BLaER1 (cell line): ENCODE measurements at regions not wholly inside any gene's neighbourhood (a gene's known extent, or its start where the extent isn't known, plus 50 kb on each side); places are given as distances from the start of the nearest gene placed in this dataset.

ENCODE experiments used
- H3K27ac ChIP-seq: shearing (Covaris generic); formaldehyde crosslinking; 2 replicates; pipeline ENCODE4 v1.8.1; 2022
- H3K27me3 ChIP-seq: shearing (Covaris generic); formaldehyde crosslinking; 2 replicates; pipeline ENCODE4 v1.8.1; 2022
- H3K36me3 ChIP-seq: shearing (Covaris generic); formaldehyde crosslinking; 2 replicates; pipeline ENCODE4 v1.8.1; 2022
- H3K4me1 ChIP-seq: shearing (Covaris generic); formaldehyde crosslinking; 2 replicates; pipeline ENCODE4 v1.8.1; 2022
- H3K4me2 ChIP-seq: shearing (Covaris generic); formaldehyde crosslinking; 2 replicates; pipeline ENCODE4 v1.8.1; 2022
- H3K4me3 ChIP-seq: shearing (Covaris generic); formaldehyde crosslinking; 2 replicates; pipeline ENCODE4 v1.8.1; 2022
- H3K9ac ChIP-seq: shearing (Covaris generic); formaldehyde crosslinking; 2 replicates; pipeline ENCODE4 v1.8.1; 2022
- H3K9me3 ChIP-seq: shearing (Covaris generic); formaldehyde crosslinking; 2 replicates; pipeline ENCODE4 v1.8.1; 2022
- H4K20me1 ChIP-seq: shearing (Covaris generic); formaldehyde crosslinking; 2 replicates; pipeline ENCODE4 v1.8.1; 2022
- Cebpa-rat ChIP-seq: shearing (Covaris generic); IDR thresholded peaks from 2 replicates; pipeline ENCODE4 v1.8.1; 2022

DNA sequence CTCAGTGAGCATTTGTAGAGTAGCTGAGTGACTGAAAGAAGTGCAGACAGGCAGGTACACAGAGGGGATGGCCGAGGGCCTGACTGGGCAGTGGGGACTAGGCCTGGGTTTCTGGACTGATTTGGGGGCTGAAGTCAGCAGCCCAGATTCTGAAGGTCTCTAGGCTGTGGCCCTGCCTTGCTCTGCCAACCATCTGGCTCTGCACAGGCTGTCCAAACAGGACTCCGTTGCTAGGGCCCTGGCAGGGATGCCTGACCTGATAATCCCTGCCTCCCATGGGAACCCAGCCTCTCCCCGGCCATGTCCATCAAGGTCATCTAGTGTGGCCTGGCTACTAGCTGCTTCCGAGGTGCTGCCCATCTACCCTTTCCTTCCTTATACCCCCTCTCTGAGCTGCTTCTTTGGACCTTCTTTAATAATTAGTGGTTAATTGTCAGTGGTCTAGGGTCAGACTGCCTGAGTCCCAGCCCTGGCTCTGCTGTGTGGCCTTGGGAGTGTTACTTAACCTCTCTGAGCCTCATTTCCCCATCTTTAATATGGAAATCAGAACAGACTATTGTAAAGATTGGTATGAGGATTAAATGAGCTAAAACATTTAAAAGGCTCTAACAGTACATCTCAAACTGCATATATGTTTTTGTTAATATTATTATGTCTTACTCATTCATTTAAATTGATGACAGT, 137.9 kb downstream of the VEGFA start:
- no peak overlapping the region for H3K4me2 ChIP-seq
- no peaks in the 10 kb centered on the region for H3K4me1 ChIP-seq
- H3K4me3 ChIP-seq, result no peak overlapping the region
- H3K9me3 ChIP-seq, result no peaks in the 10 kb centered on the region
- no peak overlapping the region for H3K27ac ChIP-seq
- H4K20me1 ChIP-seq, result no peaks in the 10 kb centered on the region
- H3K9ac ChIP-seq, result no peak overlapping the region
- no peak for TF ChIP-seq Cebpa-rat
- H3K36me3 ChIP-seq, result no peaks in the 10 kb centered on the region
- H3K27me3 ChIP-seq, result no peaks in the 10 kb centered on the region

DNA sequence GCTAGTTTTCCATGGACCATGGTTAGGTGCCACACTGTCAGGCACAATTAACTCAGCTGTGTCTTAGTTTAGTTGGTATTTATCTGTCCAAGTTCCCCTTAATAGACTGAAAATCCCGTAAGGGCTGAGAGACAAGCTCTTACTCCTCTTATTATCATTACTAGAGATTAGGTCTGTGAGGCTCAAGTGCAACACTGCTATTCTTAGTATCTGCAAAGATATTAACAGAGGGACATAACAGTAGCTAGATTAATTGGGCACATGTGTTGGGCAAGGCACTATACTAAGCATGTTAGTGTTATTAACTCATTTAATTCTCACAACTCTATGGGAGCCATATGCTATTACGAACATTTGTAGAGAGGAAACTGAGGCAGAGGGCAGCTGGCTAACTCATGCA, 137.3 kb downstream of the VEGFA start:
- Histone ChIP-seq H3K4me1 (peaks cover 5% of the 10 kb centered on the region), H3K36me3 (no peaks in the 10 kb centered on the region), H4K20me1 (no peaks in the 10 kb centered on the region), H3K4me2 (no peak overlapping the region), H3K27me3 (no peaks in the 10 kb centered on the region), H3K4me3 (no peak overlapping the region), H3K9ac (no peak overlapping the region), H3K9me3 (no peaks in the 10 kb centered on the region), H3K27ac (no peak overlapping the region)
- no peak for TF ChIP-seq Cebpa-rat

DNA sequence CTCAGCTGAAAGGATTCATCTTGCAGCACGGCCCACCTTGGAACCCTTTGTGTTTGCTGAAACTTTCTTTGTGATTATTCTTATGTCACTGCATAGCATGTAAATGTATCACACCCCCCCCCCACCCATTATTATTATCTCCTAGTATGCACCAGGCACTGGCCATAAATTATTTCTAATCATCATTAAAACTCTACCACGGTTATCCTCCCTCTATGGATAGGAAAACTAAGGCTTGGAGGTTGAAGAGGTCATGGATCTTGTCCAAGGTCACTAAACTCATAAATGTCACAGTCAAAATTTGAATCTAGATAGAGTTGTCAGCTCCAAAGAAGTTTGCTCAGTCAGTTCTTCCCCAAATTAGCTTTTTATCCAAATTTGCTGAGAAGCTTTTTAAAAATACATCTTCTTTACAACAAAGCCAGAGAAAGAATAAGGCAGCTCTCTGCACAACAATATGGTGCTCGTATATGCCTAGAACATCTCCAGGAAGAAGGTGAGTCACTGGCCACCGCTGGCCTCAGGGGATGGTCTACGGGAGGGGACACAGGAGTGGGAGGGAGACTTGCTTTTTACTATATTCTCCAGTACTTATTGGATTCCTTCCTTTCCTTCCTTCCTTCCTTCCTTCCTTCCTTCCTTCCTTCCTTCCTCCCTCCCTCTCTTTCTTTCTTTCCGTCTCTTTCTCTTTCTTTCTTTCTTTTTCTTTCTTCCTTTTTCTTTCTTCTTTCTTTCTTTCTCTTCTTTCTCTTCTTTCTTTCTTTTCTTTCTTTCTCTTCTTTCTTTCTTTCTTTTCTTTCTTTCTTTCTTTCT, 134.5 kb downstream of the VEGFA start:
- Histone ChIP-seq H3K27me3 (no peaks in the 10 kb centered on the region), H3K36me3 (no peaks in the 10 kb centered on the region), H3K27ac (no peak overlapping the region), H4K20me1 (no peaks in the 10 kb centered on the region), H3K4me1 (peaks cover 24% of the 10 kb centered on the region), H3K4me2 (no peak overlapping the region), H3K4me3 (no peak overlapping the region), H3K9me3 (no peaks in the 10 kb centered on the region), H3K9ac (no peak overlapping the region)
- TF ChIP-seq Cebpa-rat, result no peak

DNA sequence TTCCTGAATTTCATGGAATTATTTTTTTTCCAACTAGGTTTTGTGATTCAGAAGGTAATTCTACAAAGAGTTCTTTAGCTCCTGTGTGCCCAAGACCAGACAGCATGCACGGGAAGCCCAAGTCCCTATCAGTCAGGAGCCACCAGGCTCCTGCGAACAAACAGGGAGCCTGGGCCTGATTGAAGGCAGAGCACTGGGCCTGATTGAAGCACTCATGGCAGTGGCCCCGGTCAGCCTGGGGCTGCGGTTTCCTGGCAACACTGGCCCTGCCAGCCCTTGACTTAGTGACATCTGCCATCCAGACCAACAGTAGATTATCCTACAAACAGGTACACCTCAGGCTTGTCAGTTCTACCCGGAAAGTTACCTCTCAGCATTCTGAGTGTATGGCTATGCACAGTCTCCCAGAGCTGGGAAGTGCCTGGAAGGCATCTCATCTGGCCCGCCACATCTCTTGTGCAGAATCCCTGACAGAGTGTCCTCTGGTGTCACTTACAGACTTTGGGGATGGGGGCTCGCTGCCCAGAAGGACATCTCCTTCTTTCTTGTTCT, 133.8 kb downstream of the VEGFA start:
- Histone ChIP-seq H3K9ac (no peak overlapping the region), H3K4me1 (peaks cover 24% of the 10 kb centered on the region), H3K4me2 (no peak overlapping the region), H3K4me3 (no peak overlapping the region), H3K27me3 (no peaks in the 10 kb centered on the region), H3K27ac (no peak overlapping the region), H3K36me3 (no peaks in the 10 kb centered on the region), H3K9me3 (0 out of 2 replicates have a peak, but pooled peaks cover 1% of the 10 kb centered on the region), H4K20me1 (no peaks in the 10 kb centered on the region)
- no peak for TF ChIP-seq Cebpa-rat

DNA sequence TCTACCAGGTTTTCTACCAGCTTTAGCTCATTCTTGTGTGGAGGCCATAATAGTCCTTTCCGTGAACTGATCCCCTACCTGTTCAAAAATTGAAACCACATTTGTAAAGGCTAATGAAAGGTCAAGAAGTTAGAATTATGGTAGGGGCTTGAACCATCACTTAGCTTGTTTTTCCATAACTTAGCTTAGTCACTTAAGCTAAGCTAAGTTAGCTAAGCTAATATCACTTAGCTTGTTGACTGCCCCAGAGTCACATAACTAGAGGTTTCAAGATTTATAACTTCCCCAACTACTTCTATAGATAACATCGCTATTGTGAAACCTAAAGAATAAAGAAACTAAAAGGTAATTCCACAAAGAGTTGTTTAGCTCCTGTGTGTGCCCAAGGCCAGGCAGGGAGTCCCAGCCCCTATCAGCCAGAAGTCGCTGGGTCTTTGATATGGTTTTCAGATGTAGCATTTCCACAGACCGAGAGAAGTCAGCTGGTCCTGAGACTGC, 131.8 kb downstream of the VEGFA start:
- H3K9ac ChIP-seq, result no peak overlapping the region
- no peak overlapping the region for H3K4me3 ChIP-seq
- TF ChIP-seq Cebpa-rat, result no peak
- peaks cover 36% of the 10 kb centered on the region for H3K4me1 ChIP-seq
- peaks cover 6% of the 10 kb centered on the region; the same call in 1 of the 2 replicates for H3K9me3 ChIP-seq
- H3K36me3 ChIP-seq, result no peaks in the 10 kb centered on the region
- H3K27me3 ChIP-seq, result no peaks in the 10 kb centered on the region
- no peak overlapping the region for H3K27ac ChIP-seq
- no peaks in the 10 kb centered on the region for H4K20me1 ChIP-seq
- H3K4me2 ChIP-seq, result peak overlapping the region; percentile 54

DNA sequence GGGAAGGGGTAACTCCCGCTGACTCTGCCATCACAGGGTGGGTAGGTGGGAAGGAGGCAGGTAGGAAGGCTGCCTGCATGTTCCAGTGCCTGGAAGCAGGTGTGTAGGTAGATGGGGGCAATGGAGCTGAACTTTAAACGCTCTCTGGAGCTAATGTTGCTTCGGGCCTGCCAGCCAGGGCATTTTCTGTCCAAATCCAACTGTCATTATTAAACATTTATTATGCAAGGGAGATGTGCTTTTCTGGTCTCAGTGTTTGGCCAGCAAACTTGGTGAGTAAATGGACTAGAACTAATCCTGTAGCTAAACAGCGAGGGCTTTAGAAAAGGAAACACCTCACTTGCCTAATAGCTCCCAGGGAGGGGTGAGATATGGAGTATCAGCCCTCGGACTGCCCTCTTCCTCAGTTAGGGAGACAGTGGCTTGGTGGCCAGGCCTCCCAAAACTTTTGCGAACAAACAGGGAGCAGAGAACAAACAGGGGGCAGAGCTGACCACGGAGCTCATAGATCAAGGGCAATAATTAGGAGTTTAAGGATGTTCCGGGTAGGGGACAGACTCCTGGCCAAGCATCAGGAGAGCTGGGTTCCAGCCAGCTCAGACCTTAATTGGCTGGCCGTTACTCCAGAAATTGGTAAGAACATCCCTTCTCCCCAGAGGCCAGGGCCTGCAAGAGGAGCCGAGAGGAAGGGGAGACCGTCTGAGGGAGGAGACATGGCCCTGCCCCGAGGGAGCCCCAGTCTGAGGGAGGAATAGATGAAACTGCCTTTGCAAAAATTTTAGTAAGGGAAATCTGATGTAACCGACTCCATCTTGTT, 131.1 kb downstream of the VEGFA start:
- Histone ChIP-seq H3K36me3 (no peaks in the 10 kb centered on the region), H3K27me3 (no peaks in the 10 kb centered on the region), H4K20me1 (no peaks in the 10 kb centered on the region), H3K4me3 (no peak overlapping the region), H3K9me3 (peaks cover 6% of the 10 kb centered on the region; the same call in 1 of the 2 replicates), H3K4me2 (peak overlapping the region; percentile 54), H3K9ac (no peak overlapping the region), H3K4me1 (peaks cover 43% of the 10 kb centered on the region), H3K27ac (no peak overlapping the region)
- TF ChIP-seq Cebpa-rat, result no peak

DNA sequence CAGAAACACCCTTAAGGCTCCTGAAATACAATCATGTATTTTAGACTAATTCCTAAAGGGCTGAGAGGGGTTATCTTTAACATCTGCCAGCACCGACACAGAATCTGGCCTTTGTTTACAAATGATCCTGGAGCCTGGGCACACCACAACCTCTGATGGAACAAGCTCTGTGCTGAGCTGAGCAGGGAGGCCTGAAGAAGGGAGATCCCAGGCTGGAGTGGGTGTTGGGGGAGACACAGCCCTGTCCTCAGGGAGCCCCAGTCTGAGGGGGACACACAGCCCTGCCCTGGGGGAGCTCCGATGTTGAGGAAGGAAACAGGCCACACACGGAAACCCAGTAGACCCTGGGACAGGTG, 130.5 kb downstream of the VEGFA start:
- H3K9ac ChIP-seq, result no peak overlapping the region
- H3K4me3 ChIP-seq, result no peak overlapping the region
- no peaks in the 10 kb centered on the region for H3K36me3 ChIP-seq
- no peak overlapping the region for H3K27ac ChIP-seq
- no peak for TF ChIP-seq Cebpa-rat
- peaks cover 6% of the 10 kb centered on the region; the same call in 1 of the 2 replicates for H3K9me3 ChIP-seq
- peaks cover 49% of the 10 kb centered on the region for H3K4me1 ChIP-seq
- no peaks in the 10 kb centered on the region for H4K20me1 ChIP-seq
- H3K4me2 ChIP-seq, result peak overlapping the region; percentile 54
- no peaks in the 10 kb centered on the region for H3K27me3 ChIP-seq

DNA sequence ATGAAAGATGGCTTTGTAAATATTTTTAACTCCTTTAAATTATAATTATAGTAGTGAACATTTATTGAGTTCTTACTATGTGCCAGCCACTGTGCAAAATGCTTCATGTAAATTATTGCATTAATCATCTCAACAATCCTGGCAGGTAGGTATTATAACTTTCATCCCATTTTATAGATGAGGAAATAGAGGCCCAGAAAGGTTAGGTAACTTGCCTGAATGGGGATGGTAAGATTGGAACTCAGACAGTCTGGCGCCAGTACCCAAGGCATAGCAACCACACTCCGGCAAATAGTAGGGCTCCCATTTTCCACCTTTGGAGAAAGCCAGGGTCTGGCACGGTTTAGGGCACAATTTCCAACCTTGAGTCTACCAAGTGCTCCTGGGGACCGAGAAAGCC, 129.8 kb downstream of the VEGFA start:
- Histone ChIP-seq H3K27ac (no peak overlapping the region), H3K4me3 (no peak overlapping the region), H4K20me1 (no peaks in the 10 kb centered on the region), H3K9ac (no peak overlapping the region), H3K4me1 (peaks cover 56% of the 10 kb centered on the region), H3K9me3 (peaks cover 6% of the 10 kb centered on the region; the same call in 1 of the 2 replicates), H3K4me2 (no peak overlapping the region), H3K27me3 (no peaks in the 10 kb centered on the region), H3K36me3 (no peaks in the 10 kb centered on the region)
- no peak for TF ChIP-seq Cebpa-rat

DNA sequence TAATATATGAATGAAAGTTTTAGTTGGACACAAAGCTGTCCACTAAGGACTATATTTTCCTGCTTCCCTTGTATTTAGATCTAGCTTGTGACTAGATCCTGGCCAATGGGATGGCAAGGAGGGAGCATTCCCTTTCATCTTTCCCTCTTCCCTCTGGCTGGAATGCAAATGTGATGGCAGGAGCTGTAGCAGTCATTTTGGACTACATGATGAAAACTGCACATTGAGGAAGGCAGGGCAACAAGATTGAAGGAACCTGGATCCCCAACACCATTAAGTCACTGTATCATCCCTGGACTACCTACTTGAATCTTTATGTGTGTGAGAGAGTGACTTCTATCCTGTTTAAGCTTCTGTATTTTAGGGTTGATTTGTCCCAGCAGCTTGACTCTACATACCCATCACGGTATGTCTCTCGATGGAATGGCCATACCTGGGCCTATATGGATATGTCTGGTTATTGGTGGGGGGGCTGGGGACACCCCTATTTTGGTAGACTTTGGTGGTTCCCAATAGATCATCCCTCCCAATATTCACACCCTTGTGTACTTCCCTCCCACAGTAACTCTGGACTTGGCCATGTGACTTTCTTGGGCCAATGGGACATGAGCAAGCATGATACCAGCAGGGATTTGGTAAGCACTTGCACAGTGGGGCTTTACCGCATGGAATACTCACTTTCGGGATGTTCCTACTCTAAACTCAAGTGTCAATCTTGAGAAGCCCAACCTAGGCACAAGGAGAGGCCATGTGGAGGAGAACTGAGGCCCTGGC, 128.5 kb downstream of the VEGFA start:
- Histone ChIP-seq H3K4me1 (peaks cover 56% of the 10 kb centered on the region), H3K27me3 (no peaks in the 10 kb centered on the region), H4K20me1 (no peaks in the 10 kb centered on the region), H3K4me3 (no peak overlapping the region), H3K9me3 (peaks cover 6% of the 10 kb centered on the region; the same call in 1 of the 2 replicates), H3K27ac (no peak overlapping the region), H3K9ac (no peak overlapping the region), H3K4me2 (no peak overlapping the region), H3K36me3 (no peaks in the 10 kb centered on the region)
- TF ChIP-seq Cebpa-rat, result no peak
